HG03460 (cell line): ENCODE measurements at regions not wholly inside any gene's neighbourhood (a gene's known extent, or its start where the extent isn't known, plus 50 kb on each side); places are given as distances from the start of the nearest gene placed in this dataset.
"Not testable (repeated sequence)": the region's sequence is repeated elsewhere in the genome, so short reads cannot be mapped to it uniquely, and the experiment has no call there.

Source experiments
- ATAC-seq: cut with Tn5 transposase; IDR thresholded peaks from one replicate; pipeline ENCODE4 v1.9.1; 2021; ENCODE audit not compliant: unreplicated experiment

- no peak for ATAC-seq
These were observed 342.2 kb upstream of the GALNT5 start for GRCh38 chr2:156915332-156915731.

GRCh38 chr2:156918410-156918809 is 339.1 kb upstream of the GALNT5 start:
- no peak for ATAC-seq

GRCh38 chr2:156930423-156930822 is 327.1 kb upstream of the GALNT5 start:
- no peak for ATAC-seq

GRCh38 chr2:156933645-156934225 is 323.8 kb upstream of the GALNT5 start:
- ATAC-seq, result no peak

- ATAC-seq, result no peak
These were observed 321.9 kb upstream of the GALNT5 start for GRCh38 chr2:156935616-156936015.

- no peak for ATAC-seq
These were observed 320.1 kb upstream of the GALNT5 start for GRCh38 chr2:156937430-156937829.

- no peak for ATAC-seq
These were observed 312.6 kb upstream of the GALNT5 start for GRCh38 chr2:156944871-156945270.

- ATAC-seq, result no peak
These were observed 310.2 kb upstream of the GALNT5 start for GRCh38 chr2:156947261-156947660.

- no peak for ATAC-seq
These were observed 301.8 kb upstream of the GALNT5 start for GRCh38 chr2:156955701-156956100.

GRCh38 chr2:156956161-156956560 is 301.3 kb upstream of the GALNT5 start:
- no peak for ATAC-seq

GRCh38 chr2:156958374-156958773 is 299.1 kb upstream of the GALNT5 start:
- no peak for ATAC-seq

GRCh38 chr2:156959481-156959880 is 298.0 kb upstream of the GALNT5 start:
- ATAC-seq, result no peak

GRCh38 chr2:156982615-156983014 is 274.9 kb upstream of the GALNT5 start:
- ATAC-seq, result no peak

GRCh38 chr2:156986339-156986988 is 271.0 kb upstream of the GALNT5 start:
- ATAC-seq, result no peak

GRCh38 chr2:156999661-157000060 is 257.8 kb upstream of the GALNT5 start:
- ATAC-seq, result no peak

GRCh38 chr2:157004789-157005188 is 252.7 kb upstream of the GALNT5 start:
- no peak for ATAC-seq

- no peak for ATAC-seq
These were observed 242.4 kb upstream of the GALNT5 start for GRCh38 chr2:157015015-157015575.

GRCh38 chr2:157023264-157023663 is 234.2 kb upstream of the GALNT5 start:
- ATAC-seq, result not testable (repeated sequence)

- no peak for ATAC-seq
These were observed 233.4 kb upstream of the GALNT5 start for GRCh38 chr2:157024129-157024528.

GRCh38 chr2:157032017-157032416 is 225.5 kb upstream of the GALNT5 start:
- no peak for ATAC-seq

GRCh38 chr2:157036726-157037125 is 220.8 kb upstream of the GALNT5 start:
- ATAC-seq, result no peak

GRCh38 chr2:157043786-157044185 is 213.7 kb upstream of the GALNT5 start:
- no peak for ATAC-seq

- no peak for ATAC-seq
These were observed 211.1 kb upstream of the GALNT5 start for GRCh38 chr2:157046396-157046795.
